ENCODE measurements at regions not wholly inside any gene's neighbourhood (a gene's known extent, or its start where the extent isn't known, plus 50 kb on each side); places are given as distances from the start of the nearest gene placed in this dataset.

- ATAC-seq (peak; percentile 81), FAIRE-seq (peak; percentile 88), DNase-seq (ENCODE audit: low read depth, low spot score) (peak; percentile 83)
- Histone ChIP-seq H3K9me3 (replicated peaks; ENCODE audit: control insufficient read depth, insufficient read depth, low read length) (no peaks in the 10 kb centered on the region; the same call in 2 of the 3 replicates), H3K9ac (ENCODE audit: control insufficient read depth, insufficient read depth, low read length) (peak overlapping the region; percentile 19; the same call in 1 of the 2 replicates), H3K79me2 (ENCODE audit: control insufficient read depth, insufficient read depth, low read length) (no peaks in the 10 kb centered on the region), H4K20me1 (ENCODE audit: control insufficient read depth, insufficient read depth) (no peaks in the 10 kb centered on the region), H3K4me2 (ENCODE audit: control insufficient read depth, insufficient read depth) (peak overlapping the region; percentile 68), H3K27ac (ENCODE audit: control insufficient read depth, insufficient read depth) (peak overlapping the region; percentile 51; the same call in 1 of the 2 replicates), H3K27me3 (replicated peaks in 1 of 2; ENCODE audit: control insufficient read depth in 2 of 2, insufficient read depth in 2 of 2, low read length in 1 of 2) (no peaks in the 10 kb centered on the region), H3K36me3 (ENCODE audit: control insufficient read depth in 2 of 2, insufficient read depth in 2 of 2, low read length in 1 of 2) (no peaks in the 10 kb centered on the region), H2AFZ (ENCODE audit: control insufficient read depth, low read depth, low read length) (peak overlapping the region; percentile 83), H3K4me1 (ENCODE audit: control insufficient read depth, insufficient read depth, low read length) (peaks cover 33% of the 10 kb centered on the region), H3K4me3 (no peak overlapping the region)
- 2% methylated on average over 3 of the region's 3 CpGs for WGBS (ENCODE audit: insufficient coverage, insufficient replicate concordance, low lambda C conversion rate, missing lambda C conversion rate)
- ChIA-PET CTCF (interaction anchor here (0.6 to 2.7 kb wide), 12 partner anchors 10 to 147 kb away, joined by 3 to 15 read pairs (median 4); no protein-coding TSS in a partner anchor), RAD21 (ENCODE audit: unreplicated experiment) (interaction anchor here (0.7 to 7.3 kb wide), 16 partner anchors 12 to 199 kb away, joined by 3 to 82 read pairs (median 5); no protein-coding TSS in a partner anchor), SMC1A (ENCODE audit: uncharacterized antibody, unreplicated experiment) (interaction anchor here (0.6 to 17.4 kb wide), 24 partner anchors 10 to 151 kb away, joined by 3 to 190 read pairs (median 8); no protein-coding TSS in a partner anchor), POLR2A (interaction anchor here (0.9 to 2.2 kb wide), 11 partner anchors 10 to 66 kb away, joined by 3 to 11 read pairs (median 6); no protein-coding TSS in a partner anchor)
- BruUV-seq (replicated peaks): no TSS peak
- intact Hi-C loops (cut with micrococcal nuclease; ENCODE audit: unreplicated experiment): loop anchor here (1.0 to 2.0 kb wide), 4 partner anchors 30 to 67 kb away; no protein-coding TSS in a partner anchor
- in situ Hi-C loops (cut with MboI): no loop called here
- TF ChIP-seq IKZF2 (IDR thresholded peaks at IDR 0.05) (peak; percentile 78), JUNB (IDR thresholded peaks at IDR 0.05) (peak; percentile 28; the same call in 1 of the 2 replicates), ZNF217 (IDR thresholded peaks at IDR 0.05) (peak; percentile 17; the same call in 1 of the 2 replicates), NRF1 (conservative IDR thresholded peaks at IDR 0.05; ENCODE audit: low read depth, low read length) (no peak), EP300 (IDR thresholded peaks at IDR 0.05; ENCODE audit: borderline replicate concordance in 1 of 2, control insufficient read depth in 1 of 2, low read depth in 2 of 2, low read length in 2 of 2) (peak in 1 of 2 experiments; percentile 65; a peak in 2 of 4 replicates), CREM (IDR thresholded peaks at IDR 0.05; ENCODE audit: low read depth) (peak; percentile 31; the same call in 1 of the 2 replicates), CBFB (IDR thresholded peaks at IDR 0.05; ENCODE audit: low read depth) (peak; percentile 84), ZBTB40 (IDR thresholded peaks at IDR 0.05; ENCODE audit: borderline replicate concordance) (no peak), GATAD2B (conservative IDR thresholded peaks at IDR 0.05; ENCODE audit: low read depth) (0 out of 2 replicates have a peak, but pooled peaks have one; percentile 62), SP1 (IDR thresholded peaks at IDR 0.05; ENCODE audit: low read depth, low read length) (peak; percentile 32), MTA2 (IDR thresholded peaks at IDR 0.05; ENCODE audit: low read depth) (peak; percentile 68), IRF4 (IDR thresholded peaks at IDR 0.05; ENCODE audit: low read depth, low read length) (0 out of 2 replicates have a peak, but pooled peaks have one; percentile 28), IKZF1 (conservative IDR thresholded peaks at IDR 0.05) (peak; percentile 77), RUNX3 (IDR thresholded peaks at IDR 0.05; ENCODE audit: low read length) (peak; percentile 98), SPI1 (IDR thresholded peaks at IDR 0.05; ENCODE audit: borderline replicate concordance, insufficient read depth, low read depth, low read length) (no peak), ZBTB4 (CRISPR knock-in tag; IDR thresholded peaks at IDR 0.05) (no peak), NFIC (IDR thresholded peaks at IDR 0.05; ENCODE audit: low read depth, low read length) (peak; percentile 86), CREB1 (IDR thresholded peaks at IDR 0.05; ENCODE audit: low read depth) (peak; percentile 28; the same call in 1 of the 2 replicates)
These were observed 108.7 kb upstream of the TMEM170B start for GRCh38 chr6:11428895-11429294.

Data from GM12878 (cell line).